ENCODE measurements at regions not wholly inside any gene's neighbourhood (a gene's known extent, or its start where the extent isn't known, plus 50 kb on each side); places are given as distances from the start of the nearest gene placed in this dataset.

DNA sequence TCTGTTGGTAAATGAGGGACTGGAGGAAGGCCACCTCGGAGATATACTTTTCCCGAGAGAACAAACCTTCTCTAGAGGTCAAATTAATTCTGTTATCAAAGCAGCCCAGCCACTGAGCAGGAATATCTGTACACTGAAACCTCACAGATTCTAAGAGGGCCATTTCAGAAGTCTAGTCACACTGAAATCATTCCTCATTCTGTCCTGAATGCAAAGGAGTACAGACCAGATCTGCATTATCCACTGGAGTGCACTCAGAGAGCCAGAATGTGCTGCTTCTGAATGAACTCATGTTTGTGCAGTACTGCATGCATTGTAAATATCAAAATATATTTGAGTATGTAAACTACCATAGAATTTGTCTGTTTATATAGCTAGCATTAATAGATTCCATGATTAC lies 278.3 kb upstream of the FSTL5 start:
- TF ChIP-seq, protein P1, sequence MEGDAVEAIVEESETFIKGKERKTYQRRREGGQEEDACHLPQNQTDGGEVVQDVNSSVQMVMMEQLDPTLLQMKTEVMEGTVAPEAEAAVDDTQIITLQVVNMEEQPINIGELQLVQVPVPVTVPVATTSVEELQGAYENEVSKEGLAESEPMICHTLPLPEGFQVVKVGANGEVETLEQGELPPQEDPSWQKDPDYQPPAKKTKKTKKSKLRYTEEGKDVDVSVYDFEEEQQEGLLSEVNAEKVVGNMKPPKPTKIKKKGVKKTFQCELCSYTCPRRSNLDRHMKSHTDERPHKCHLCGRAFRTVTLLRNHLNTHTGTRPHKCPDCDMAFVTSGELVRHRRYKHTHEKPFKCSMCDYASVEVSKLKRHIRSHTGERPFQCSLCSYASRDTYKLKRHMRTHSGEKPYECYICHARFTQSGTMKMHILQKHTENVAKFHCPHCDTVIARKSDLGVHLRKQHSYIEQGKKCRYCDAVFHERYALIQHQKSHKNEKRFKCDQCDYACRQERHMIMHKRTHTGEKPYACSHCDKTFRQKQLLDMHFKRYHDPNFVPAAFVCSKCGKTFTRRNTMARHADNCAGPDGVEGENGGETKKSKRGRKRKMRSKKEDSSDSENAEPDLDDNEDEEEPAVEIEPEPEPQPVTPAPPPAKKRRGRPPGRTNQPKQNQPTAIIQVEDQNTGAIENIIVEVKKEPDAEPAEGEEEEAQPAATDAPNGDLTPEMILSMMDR (conservative IDR thresholded peaks at IDR 0.05; ENCODE audit: low read length): no peak
- TF ChIP-seq EZH2phosphoT487 (IDR thresholded peaks at IDR 0.05; ENCODE audit: borderline replicate concordance): no peak

Measured in Loucy (cell line).